Body of pancreas (tissue), 4 donors: ENCODE measurements at regions not wholly inside any gene's neighbourhood (a gene's known extent, or its start where the extent isn't known, plus 50 kb on each side); places are given as distances from the start of the nearest gene placed in this dataset.

Source experiments
- POLR2A ChIP-seq, 3 donors: fragments of 450-650 bp; IDR thresholded peaks; one replicate each; pipeline ENCODE4 v1.6.1; 2016; ENCODE audit warnings: antibody characterized with exemption in 3 of 3, mild to moderate bottlenecking in 2 of 3
- TF ChIP-seq, protein P1 (sequence below), 7 experiments: fragments of 450-650 bp in 4 of 7; fragments of 200-600 bp in 3 of 7; sonication (generic) in 3 of 7; IDR thresholded peaks; one replicate each; pipeline ENCODE4 v1.5.1; 2016 to 2019; ENCODE audit warnings: antibody characterized with exemption in 7 of 7

DNA sequence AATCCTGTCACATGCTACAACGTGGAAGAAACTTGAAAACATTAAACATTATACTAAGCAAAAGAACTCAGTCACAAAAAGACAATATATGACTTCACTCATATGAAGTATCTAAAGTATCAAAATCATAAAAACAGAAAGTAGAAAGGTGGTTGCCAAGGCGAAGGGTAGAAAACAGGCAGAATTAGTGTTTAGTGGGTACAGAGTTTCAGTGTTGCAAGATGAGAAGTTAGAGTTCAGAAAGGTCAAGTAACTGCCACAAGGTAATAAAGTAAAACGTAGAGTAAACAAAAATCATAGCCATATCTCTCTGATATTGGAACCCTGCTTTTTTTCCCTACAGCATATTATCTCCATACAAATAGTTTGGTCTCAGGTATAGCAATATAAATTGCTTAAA lies 223.8 kb upstream of the FSCB start:
- TF ChIP-seq, protein P1, sequence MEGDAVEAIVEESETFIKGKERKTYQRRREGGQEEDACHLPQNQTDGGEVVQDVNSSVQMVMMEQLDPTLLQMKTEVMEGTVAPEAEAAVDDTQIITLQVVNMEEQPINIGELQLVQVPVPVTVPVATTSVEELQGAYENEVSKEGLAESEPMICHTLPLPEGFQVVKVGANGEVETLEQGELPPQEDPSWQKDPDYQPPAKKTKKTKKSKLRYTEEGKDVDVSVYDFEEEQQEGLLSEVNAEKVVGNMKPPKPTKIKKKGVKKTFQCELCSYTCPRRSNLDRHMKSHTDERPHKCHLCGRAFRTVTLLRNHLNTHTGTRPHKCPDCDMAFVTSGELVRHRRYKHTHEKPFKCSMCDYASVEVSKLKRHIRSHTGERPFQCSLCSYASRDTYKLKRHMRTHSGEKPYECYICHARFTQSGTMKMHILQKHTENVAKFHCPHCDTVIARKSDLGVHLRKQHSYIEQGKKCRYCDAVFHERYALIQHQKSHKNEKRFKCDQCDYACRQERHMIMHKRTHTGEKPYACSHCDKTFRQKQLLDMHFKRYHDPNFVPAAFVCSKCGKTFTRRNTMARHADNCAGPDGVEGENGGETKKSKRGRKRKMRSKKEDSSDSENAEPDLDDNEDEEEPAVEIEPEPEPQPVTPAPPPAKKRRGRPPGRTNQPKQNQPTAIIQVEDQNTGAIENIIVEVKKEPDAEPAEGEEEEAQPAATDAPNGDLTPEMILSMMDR (IDR thresholded peaks at IDR 0.05), result no peak
- TF ChIP-seq POLR2A (IDR thresholded peaks at IDR 0.05), result no peak
